G401.6 (cell line): ENCODE measurements at regions not wholly inside any gene's neighbourhood (a gene's known extent, or its start where the extent isn't known, plus 50 kb on each side); places are given as distances from the start of the nearest gene placed in this dataset.

Experiments used
- FAIRE-seq: peaks from 2 replicates; lab custom pipeline; 2012; peaks lifted over from hg19 to GRCh38; lab: Jason Lieb, UNC

- no peak for FAIRE-seq
Observed at GRCh38 chr7:17659126-17659525, 281.2 kb downstream of the SNX13 start.

GRCh38 chr7:17660116-17660515 is 280.2 kb downstream of the SNX13 start:
- no peak for FAIRE-seq

- FAIRE-seq, result no peak
Observed at GRCh38 chr7:17661982-17662585, 278.2 kb downstream of the SNX13 start.

- FAIRE-seq, result no peak
Observed at GRCh38 chr7:17663061-17663675, 277.1 kb downstream of the SNX13 start.

GRCh38 chr7:17665029-17665428 is 275.3 kb downstream of the SNX13 start:
- no peak for FAIRE-seq

GRCh38 chr7:17668122-17668521 is 272.2 kb downstream of the SNX13 start:
- no peak for FAIRE-seq

- FAIRE-seq, result no peak
Observed at GRCh38 chr7:17669204-17669603, 271.1 kb downstream of the SNX13 start.

- no peak for FAIRE-seq
Observed at GRCh38 chr7:17671956-17672355, 268.3 kb downstream of the SNX13 start.

- no peak for FAIRE-seq
Observed at GRCh38 chr7:17672783-17673182, 267.5 kb downstream of the SNX13 start.

- no peak for FAIRE-seq
Observed at GRCh38 chr7:17674166-17674942, 265.9 kb downstream of the SNX13 start.

GRCh38 chr7:17674943-17675608 is 265.2 kb downstream of the SNX13 start:
- FAIRE-seq, result no peak

- FAIRE-seq, result no peak
Observed at GRCh38 chr7:17677408-17677807, 262.9 kb downstream of the SNX13 start.

- FAIRE-seq, result no peak
Observed at GRCh38 chr7:17678896-17679295, 261.4 kb downstream of the SNX13 start.

GRCh38 chr7:17679458-17679857 is 260.8 kb downstream of the SNX13 start:
- no peak for FAIRE-seq

- no peak for FAIRE-seq
Observed at GRCh38 chr7:17680026-17680425, 260.3 kb downstream of the SNX13 start.

GRCh38 chr7:17680943-17681351 is 259.3 kb downstream of the SNX13 start:
- peak; percentile 96 for FAIRE-seq

GRCh38 chr7:17681965-17682364 is 258.3 kb downstream of the SNX13 start:
- FAIRE-seq, result no peak

GRCh38 chr7:17682586-17682985 is 257.7 kb downstream of the SNX13 start:
- no peak for FAIRE-seq

GRCh38 chr7:17685141-17685540 is 255.2 kb downstream of the SNX13 start:
- FAIRE-seq, result no peak

- FAIRE-seq, result no peak
Observed at GRCh38 chr7:17687361-17687760, 252.9 kb downstream of the SNX13 start.

GRCh38 chr7:17689361-17689902 is 250.9 kb downstream of the SNX13 start:
- no peak for FAIRE-seq

GRCh38 chr7:17690030-17690429 is 250.3 kb downstream of the SNX13 start:
- FAIRE-seq, result no peak

- no peak for FAIRE-seq
Observed at GRCh38 chr7:17696422-17696821, 243.9 kb downstream of the SNX13 start.
